ENCODE measurements at regions not wholly inside any gene's neighbourhood (a gene's known extent, or its start where the extent isn't known, plus 50 kb on each side); places are given as distances from the start of the nearest gene placed in this dataset.

GRCh38 chr10:120108916-120109315 lies 216.4 kb downstream of the SEC23IP start:
- TF ChIP-seq CTCF (IDR thresholded peaks at IDR 0.05), result no peak
- TF ChIP-seq POLR2AphosphoS5 (IDR thresholded peaks at IDR 0.05; ENCODE audit: insufficient read depth in 1 of 2, low read depth in 1 of 2), result no peak
